HEK293T (cell line): ENCODE measurements at regions not wholly inside any gene's neighbourhood (a gene's known extent, or its start where the extent isn't known, plus 50 kb on each side); places are given as distances from the start of the nearest gene placed in this dataset.

Experiments used
- ARNT ChIP-seq: fragments of 450-650 bp; IDR thresholded peaks from 2 replicates; pipeline ENCODE4 v1.6.1; 2017; ENCODE audit warnings: mild to moderate bottlenecking
- CTBP1 ChIP-seq: fragments of 450-650 bp; IDR thresholded peaks from 2 replicates; pipeline ENCODE4 v1.6.1; 2016; ENCODE audit warnings: borderline replicate concordance
- ELF4 ChIP-seq: fragments of 450-650 bp; IDR thresholded peaks from 2 replicates; pipeline ENCODE4 v1.6.1; 2017; ENCODE audit warnings: antibody characterized with exemption
- FOXA1 ChIP-seq: fragments of 450-650 bp; IDR thresholded peaks from 2 replicates; pipeline ENCODE4 v1.6.1; 2016; ENCODE audit warnings: mild to moderate bottlenecking
- FOXK2 ChIP-seq: fragments of 450-650 bp; IDR thresholded peaks from 2 replicates; pipeline ENCODE4 v1.6.1; 2016; ENCODE audit warnings: mild to moderate bottlenecking
- FOXM1 ChIP-seq: fragments of 450-650 bp; IDR thresholded peaks from 2 replicates; pipeline ENCODE4 v1.6.1; 2017; ENCODE audit warnings: mild to moderate bottlenecking, borderline replicate concordance
- LEF1 ChIP-seq: fragments of 450-650 bp; IDR thresholded peaks from 2 replicates; pipeline ENCODE4 v1.6.1; 2017; ENCODE audit warnings: mild to moderate bottlenecking, borderline replicate concordance
- SP1 ChIP-seq: fragments of 450-650 bp; IDR thresholded peaks from 2 replicates; pipeline ENCODE4 v1.6.1; 2017

DNA sequence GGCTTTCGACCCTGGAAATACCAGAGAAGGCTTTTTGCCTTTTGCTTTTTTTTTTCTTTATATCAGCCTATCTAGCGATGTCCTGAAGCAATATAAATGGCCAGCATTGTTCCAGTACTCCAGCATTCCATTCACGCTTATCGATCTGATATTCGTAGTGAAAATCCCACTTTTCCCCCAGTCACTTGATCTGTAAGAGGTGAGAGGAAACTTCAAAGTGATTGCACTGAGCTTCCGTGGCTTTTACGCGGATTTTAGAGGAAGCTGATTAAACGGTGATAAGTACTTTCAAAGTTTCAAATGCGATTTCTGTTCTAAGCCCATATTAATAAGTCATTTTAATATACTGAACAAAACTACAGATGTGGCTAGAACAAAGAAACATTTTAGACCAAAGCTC lies 725.5 kb downstream of the TRIML1 start:
- TF ChIP-seq LEF1, result no peak
- TF ChIP-seq ARNT, result no peak
- TF ChIP-seq FOXM1, result no peak
- no peak for TF ChIP-seq ELF4
- TF ChIP-seq SP1, result no peak
- TF ChIP-seq FOXK2, result no peak
- no peak for TF ChIP-seq FOXA1
- TF ChIP-seq CTBP1, result no peak
